ENCODE measurements at regions not wholly inside any gene's neighbourhood (a gene's known extent, or its start where the extent isn't known, plus 50 kb on each side); places are given as distances from the start of the nearest gene placed in this dataset.

- no peaks in the 10 kb centered on the region for H3K79me2 ChIP-seq (ENCODE audit: low read depth)
- CTCF ChIA-PET: no interaction called here
- intact Hi-C loops (cut with micrococcal nuclease; ENCODE audit: unreplicated experiment): no loop called here
- H3K4me3 ChIP-seq: no peak overlapping the region
- no peaks in the 10 kb centered on the region for H4K20me1 ChIP-seq (ENCODE audit: insufficient read depth)
- no peaks in the 10 kb centered on the region for H3K9me2 ChIP-seq (ENCODE audit: insufficient read depth)
- H3K27ac ChIP-seq: no peak overlapping the region
- H3K4me1 ChIP-seq (replicated peaks; ENCODE audit: insufficient read depth): no peaks in the 10 kb centered on the region
- TF ChIP-seq CTCF (conservative IDR thresholded peaks at IDR 0.05) (no peak), EZH2 (IDR thresholded peaks at IDR 0.05; ENCODE audit: low read depth) (no peak)
- no peaks in the 10 kb centered on the region for H3F3A ChIP-seq (ENCODE audit: insufficient read depth, low read depth)
- no peaks in the 10 kb centered on the region for H3K36me3 ChIP-seq (ENCODE audit: low read depth)
- no peak overlapping the region for H3K4me2 ChIP-seq
- BruUV-seq (replicated peaks): no TSS peak
- H2AFZ ChIP-seq: no peak overlapping the region
- POLR2A ChIA-PET (ENCODE audit: unreplicated experiment): no interaction called here
- no peak for DNase-seq
- no peaks in the 10 kb centered on the region for H3K9me3 ChIP-seq (ENCODE audit: insufficient read depth, low read depth)
- peaks cover 7% of the 10 kb centered on the region; the same call in 1 of the 2 replicates for H3K27me3 ChIP-seq (ENCODE audit: insufficient read depth, low read depth)
Measured at GRCh38 chr13:27327633-27328032, 57.0 kb downstream of the RASL11A start.

- Histone ChIP-seq H3K4me2 (no peak overlapping the region), H3K27ac (no peak overlapping the region), H4K20me1 (ENCODE audit: insufficient read depth) (no peaks in the 10 kb centered on the region), H3K4me1 (replicated peaks; ENCODE audit: insufficient read depth) (no peaks in the 10 kb centered on the region), H2AFZ (no peak overlapping the region), H3K9me2 (ENCODE audit: insufficient read depth) (no peaks in the 10 kb centered on the region), H3F3A (ENCODE audit: insufficient read depth, low read depth) (no peaks in the 10 kb centered on the region), H3K27me3 (ENCODE audit: insufficient read depth, low read depth) (peaks cover 7% of the 10 kb centered on the region; the same call in 1 of the 2 replicates), H3K4me3 (no peak overlapping the region), H3K79me2 (ENCODE audit: low read depth) (no peaks in the 10 kb centered on the region), H3K36me3 (ENCODE audit: low read depth) (no peaks in the 10 kb centered on the region), H3K9me3 (ENCODE audit: insufficient read depth, low read depth) (no peaks in the 10 kb centered on the region)
- no TSS peak for BruUV-seq (replicated peaks)
- no peak for TF ChIP-seq EZH2 (IDR thresholded peaks at IDR 0.05; ENCODE audit: low read depth)
- TF ChIP-seq CTCF (conservative IDR thresholded peaks at IDR 0.05): no peak
- ChIA-PET POLR2A (ENCODE audit: unreplicated experiment) (no interaction called here), CTCF (no interaction called here)
- no peak for DNase-seq
- intact Hi-C loops (cut with micrococcal nuclease; ENCODE audit: unreplicated experiment): no loop called here
Measured at GRCh38 chr13:27329210-27329609, 58.6 kb downstream of the RASL11A start.

- H3K27me3 ChIP-seq (ENCODE audit: insufficient read depth, low read depth): peaks cover under 1% of the 10 kb centered on the region; the same call in 1 of the 2 replicates
- BruUV-seq (replicated peaks): no TSS peak
- intact Hi-C loops (cut with micrococcal nuclease; ENCODE audit: unreplicated experiment): no loop called here
- TF ChIP-seq EZH2 (IDR thresholded peaks at IDR 0.05; ENCODE audit: low read depth) (no peak), CTCF (conservative IDR thresholded peaks at IDR 0.05) (no peak)
- POLR2A ChIA-PET (ENCODE audit: unreplicated experiment): no interaction called here
- CTCF ChIA-PET: interaction anchor here (0.5 kb wide), 1 partner anchor 610 kb away, joined by 4 read pairs; no protein-coding TSS in a partner anchor
- H3K4me3 ChIP-seq: no peak overlapping the region
- no peaks in the 10 kb centered on the region; the same call in 1 of the 2 replicates for H3K4me1 ChIP-seq (replicated peaks; ENCODE audit: insufficient read depth)
- H3K79me2 ChIP-seq (ENCODE audit: low read depth): no peaks in the 10 kb centered on the region
- no peaks in the 10 kb centered on the region for H3K9me2 ChIP-seq (ENCODE audit: insufficient read depth)
- DNase-seq: no peak
- H3K4me2 ChIP-seq: no peak overlapping the region
- no peaks in the 10 kb centered on the region for H4K20me1 ChIP-seq (ENCODE audit: insufficient read depth)
- no peaks in the 10 kb centered on the region for H3K9me3 ChIP-seq (ENCODE audit: insufficient read depth, low read depth)
- H2AFZ ChIP-seq: no peak overlapping the region
- no peaks in the 10 kb centered on the region for H3F3A ChIP-seq (ENCODE audit: insufficient read depth, low read depth)
- no peak overlapping the region for H3K27ac ChIP-seq
- no peaks in the 10 kb centered on the region for H3K36me3 ChIP-seq (ENCODE audit: low read depth)
Measured at GRCh38 chr13:27334774-27335435, 64.3 kb downstream of the RASL11A start.
